ENCODE measurements at regions not wholly inside any gene's neighbourhood (a gene's known extent, or its start where the extent isn't known, plus 50 kb on each side); places are given as distances from the start of the nearest gene placed in this dataset.

DNA sequence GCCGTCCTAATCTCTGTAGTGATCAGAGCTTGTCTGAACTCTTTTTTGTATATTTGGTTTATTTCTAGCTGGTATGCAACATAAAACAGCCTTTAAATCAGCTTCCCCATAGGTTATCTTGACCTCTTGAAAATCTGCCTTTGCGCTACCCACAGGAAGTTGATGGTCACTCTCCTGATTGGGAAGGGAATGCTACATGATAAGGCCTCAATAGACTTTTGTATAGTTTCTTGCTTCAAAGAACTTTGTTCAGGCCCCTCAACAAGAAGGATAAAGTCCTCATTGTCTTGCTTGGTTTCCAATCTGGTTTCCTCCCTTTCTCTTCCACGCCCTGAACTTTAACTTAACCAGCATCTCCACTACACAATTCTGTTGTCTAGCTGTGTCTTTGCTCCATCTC is 95.4 kb upstream of the TENT5A start:
- TF ChIP-seq, protein P1, sequence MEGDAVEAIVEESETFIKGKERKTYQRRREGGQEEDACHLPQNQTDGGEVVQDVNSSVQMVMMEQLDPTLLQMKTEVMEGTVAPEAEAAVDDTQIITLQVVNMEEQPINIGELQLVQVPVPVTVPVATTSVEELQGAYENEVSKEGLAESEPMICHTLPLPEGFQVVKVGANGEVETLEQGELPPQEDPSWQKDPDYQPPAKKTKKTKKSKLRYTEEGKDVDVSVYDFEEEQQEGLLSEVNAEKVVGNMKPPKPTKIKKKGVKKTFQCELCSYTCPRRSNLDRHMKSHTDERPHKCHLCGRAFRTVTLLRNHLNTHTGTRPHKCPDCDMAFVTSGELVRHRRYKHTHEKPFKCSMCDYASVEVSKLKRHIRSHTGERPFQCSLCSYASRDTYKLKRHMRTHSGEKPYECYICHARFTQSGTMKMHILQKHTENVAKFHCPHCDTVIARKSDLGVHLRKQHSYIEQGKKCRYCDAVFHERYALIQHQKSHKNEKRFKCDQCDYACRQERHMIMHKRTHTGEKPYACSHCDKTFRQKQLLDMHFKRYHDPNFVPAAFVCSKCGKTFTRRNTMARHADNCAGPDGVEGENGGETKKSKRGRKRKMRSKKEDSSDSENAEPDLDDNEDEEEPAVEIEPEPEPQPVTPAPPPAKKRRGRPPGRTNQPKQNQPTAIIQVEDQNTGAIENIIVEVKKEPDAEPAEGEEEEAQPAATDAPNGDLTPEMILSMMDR (conservative IDR thresholded peaks at IDR 0.05; ENCODE audit: low read length), result no peak
- no peak for TF ChIP-seq EZH2phosphoT487 (IDR thresholded peaks at IDR 0.05; ENCODE audit: borderline replicate concordance, low read depth, low read length)

Measured in OCI-LY7 (cell line).